Trophoblast cell (in vitro differentiated cells and primary cell): ENCODE measurements at regions not wholly inside any gene's neighbourhood (a gene's known extent, or its start where the extent isn't known, plus 50 kb on each side); places are given as distances from the start of the nearest gene placed in this dataset.
A peak's percentile ranks its signal among the peaks of the same experiment; 100 is the strongest.

ENCODE experiments used
- DNase-seq, 2 donors: peaks; one replicate each; pipeline ENCODE4 v3.0.0-alpha.2; 2016
- H2AFZ ChIP-seq: 2 replicates; pipeline ENCODE4 v1.6.1; 2013; ENCODE audit warnings: low read length, moderate library complexity, mild to moderate bottlenecking; ENCODE audit not compliant: insufficient read depth, poor library complexity
- H2AK5ac ChIP-seq: 2 replicates; pipeline ENCODE4 v1.6.1; 2013; ENCODE audit warnings: mild to moderate bottlenecking, low read length
- H2BK120ac ChIP-seq: 2 replicates; pipeline ENCODE4 v1.6.1; 2013; ENCODE audit warnings: low read length, mild to moderate bottlenecking, moderate library complexity; ENCODE audit not compliant: insufficient read depth, poor library complexity
- H2BK12ac ChIP-seq: 2 replicates; pipeline ENCODE4 v1.6.1; 2013; ENCODE audit warnings: mild to moderate bottlenecking, low read length, moderate library complexity
- H2BK5ac ChIP-seq: 2 replicates; pipeline ENCODE4 v1.6.1; 2013; ENCODE audit warnings: low read length, low read depth, moderate library complexity, mild to moderate bottlenecking; ENCODE audit not compliant: poor library complexity
- H3K14ac ChIP-seq: 2 replicates; pipeline ENCODE4 v1.6.1; 2013; ENCODE audit warnings: mild to moderate bottlenecking, low read length
- H3K18ac ChIP-seq: 2 replicates; pipeline ENCODE4 v1.6.1; 2013; ENCODE audit warnings: mild to moderate bottlenecking, low read length
- H3K23ac ChIP-seq: 2 replicates; pipeline ENCODE4 v1.6.1; 2013; ENCODE audit warnings: low read length
- H3K27ac ChIP-seq: 2 replicates; pipeline ENCODE4 v1.5.1; 2013; ENCODE audit warnings: low read depth, mild to moderate bottlenecking, inconsistent platforms, low read length, moderate library complexity
- H3K27me3 ChIP-seq: 2 replicates; pipeline ENCODE4 v1.6.1; 2013; ENCODE audit warnings: inconsistent platforms, mild to moderate bottlenecking, low read length, moderate library complexity; ENCODE audit not compliant: insufficient read depth
- H3K36me3 ChIP-seq, 2 experiments: 1 replicate in 1 of 2; 2 replicates in 1 of 2; pipeline ENCODE4 v1.6.1; 2013; ENCODE audit warnings: low read length in 2 of 2, mild to moderate bottlenecking in 2 of 2, moderate library complexity in 1 of 2; ENCODE audit not compliant: insufficient read depth in 2 of 2, control insufficient read depth in 1 of 2
- H3K4ac ChIP-seq: 2 replicates; pipeline ENCODE4 v1.6.1; 2013; ENCODE audit warnings: low read depth, mild to moderate bottlenecking, low read length, moderate library complexity
- H3K4me1 ChIP-seq, 2 experiments: 1 replicate in 1 of 2; 2 replicates in 1 of 2; pipeline ENCODE4 v1.6.1; 2013; ENCODE audit warnings: low read length in 2 of 2, mild to moderate bottlenecking in 2 of 2, moderate library complexity in 1 of 2; ENCODE audit not compliant: insufficient read depth in 2 of 2, control insufficient read depth in 1 of 2
- H3K4me2 ChIP-seq: 2 replicates; pipeline ENCODE4 v1.6.1; 2013; ENCODE audit warnings: inconsistent platforms, mild to moderate bottlenecking, low read length, moderate library complexity
- H3K4me3 ChIP-seq: 2 replicates; pipeline ENCODE4 v1.5.1; 2013; ENCODE audit warnings: mild to moderate bottlenecking, low read depth, low read length, inconsistent platforms
- H3K79me1 ChIP-seq: one replicate; pipeline ENCODE4 v1.6.1; 2013; ENCODE audit warnings: low read length
- H3K79me2 ChIP-seq: 2 replicates; pipeline ENCODE4 v1.6.1; 2013; ENCODE audit warnings: low read length, mild to moderate bottlenecking; ENCODE audit not compliant: control insufficient read depth, insufficient read depth, poor library complexity
- H3K9ac ChIP-seq: 2 replicates; pipeline ENCODE4 v1.6.1; 2013; ENCODE audit warnings: mild to moderate bottlenecking, low read length
- H3K9me3 ChIP-seq: 2 replicates; pipeline ENCODE4 v1.6.1; 2013; ENCODE audit warnings: low read depth, mild to moderate bottlenecking, control low read depth, inconsistent platforms, low read length; ENCODE audit not compliant: insufficient read depth
- H4K12ac ChIP-seq: 2 replicates; pipeline ENCODE4 v1.6.1; 2013; ENCODE audit warnings: low read depth, mild to moderate bottlenecking, low read length, moderate library complexity
- H4K8ac ChIP-seq: 2 replicates; pipeline ENCODE4 v1.6.1; 2013; ENCODE audit warnings: low read depth, mild to moderate bottlenecking, low read length, moderate library complexity
- H4K91ac ChIP-seq: one replicate; pipeline ENCODE4 v1.6.1; 2013; ENCODE audit warnings: low read depth, mild to moderate bottlenecking, low read length, moderate library complexity
- WGBS: extraction: QIAGEN DNeasy Blood & Tissue Kit; methylation state at CpG from one replicate; pipeline ENCODE4 v1.1.7; 2013; ENCODE audit warnings: missing lambda C conversion rate; ENCODE audit not compliant: insufficient read length, insufficient coverage; ENCODE audit errors: extremely low coverage; 5-methylcytosine and 5-hydroxymethylcytosine counted together

GRCh38 chr9:26033336-26033735, 355.1 kb upstream of the TUSC1 start:
- H4K91ac ChIP-seq: no peak overlapping the region
- H4K8ac ChIP-seq: no peak overlapping the region
- H2AFZ ChIP-seq: no peak overlapping the region
- H3K18ac ChIP-seq: no peak overlapping the region
- H2BK5ac ChIP-seq: no peak overlapping the region
- no peaks in the 10 kb centered on the region for H3K79me2 ChIP-seq
- H3K9me3 ChIP-seq: no peaks in the 10 kb centered on the region
- no peak overlapping the region for H3K4ac ChIP-seq
- no peaks in the 10 kb centered on the region for H3K36me3 ChIP-seq
- no peaks in the 10 kb centered on the region for H3K79me1 ChIP-seq
- H3K4me2 ChIP-seq: no peak overlapping the region
- no peak overlapping the region for H2BK12ac ChIP-seq
- no peak overlapping the region for H2BK120ac ChIP-seq
- DNase-seq: peak in 1 of 2 donors; percentile 46
- H3K9ac ChIP-seq: no peak overlapping the region
- no peak overlapping the region for H3K27ac ChIP-seq
- no peak overlapping the region for H4K12ac ChIP-seq
- H3K23ac ChIP-seq: no peak overlapping the region
- no peak overlapping the region for H3K14ac ChIP-seq
- no peak overlapping the region for H2AK5ac ChIP-seq
- no peaks in the 10 kb centered on the region for H3K4me1 ChIP-seq
- H3K4me3 ChIP-seq: no peak overlapping the region
- H3K27me3 ChIP-seq: no peaks in the 10 kb centered on the region
- no CpG with 5 or more reads among the region's 3 CpGs for WGBS

GRCh38 chr9:26026423-26027100, 348.3 kb upstream of the TUSC1 start:
- H2BK120ac ChIP-seq: no peak overlapping the region
- H3K9ac ChIP-seq: no peak overlapping the region
- no peak overlapping the region for H2BK12ac ChIP-seq
- H4K8ac ChIP-seq: no peak overlapping the region
- no peak overlapping the region for H2AK5ac ChIP-seq
- no peak overlapping the region for H3K14ac ChIP-seq
- no peak overlapping the region for H3K27ac ChIP-seq
- no CpG with 5 or more reads among the region's 2 CpGs for WGBS
- H3K27me3 ChIP-seq: no peaks in the 10 kb centered on the region
- H3K4me3 ChIP-seq: no peak overlapping the region
- H2BK5ac ChIP-seq: no peak overlapping the region
- no peak overlapping the region for H3K18ac ChIP-seq
- no peak overlapping the region for H4K91ac ChIP-seq
- H4K12ac ChIP-seq: no peak overlapping the region
- H3K9me3 ChIP-seq: no peaks in the 10 kb centered on the region
- no peaks in the 10 kb centered on the region for H3K36me3 ChIP-seq
- peak in 1 of 2 donors; percentile 19 for DNase-seq
- H3K79me1 ChIP-seq: no peaks in the 10 kb centered on the region
- no peak overlapping the region for H3K23ac ChIP-seq
- H2AFZ ChIP-seq: no peak overlapping the region
- no peak overlapping the region for H3K4me2 ChIP-seq
- H3K4ac ChIP-seq: no peak overlapping the region
- H3K4me1 ChIP-seq: no peaks in the 10 kb centered on the region
- no peaks in the 10 kb centered on the region for H3K79me2 ChIP-seq

DNA sequence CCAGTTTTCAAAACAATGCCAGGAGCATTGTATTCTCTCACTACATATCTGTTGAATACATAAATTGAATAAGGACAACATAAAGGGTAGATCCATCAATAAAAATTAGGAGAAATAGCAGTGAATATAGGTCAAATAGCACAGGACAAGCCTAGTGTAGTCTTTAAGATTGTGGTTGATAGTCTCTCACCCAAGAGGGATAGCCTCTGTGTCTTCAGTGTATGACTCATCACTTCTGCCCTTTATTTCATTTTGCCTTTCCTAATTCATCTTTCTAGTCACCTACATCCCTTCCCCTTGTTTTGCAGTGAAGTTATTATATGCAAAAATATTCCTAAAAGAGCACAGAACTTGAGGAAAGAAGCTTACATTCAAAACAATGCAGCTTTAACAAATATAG, 335.0 kb upstream of the TUSC1 start:
- H3K23ac ChIP-seq: no peak overlapping the region
- H3K4me3 ChIP-seq: no peak overlapping the region
- H3K79me2 ChIP-seq: no peaks in the 10 kb centered on the region
- H3K4me2 ChIP-seq: no peak overlapping the region
- no peaks in the 10 kb centered on the region for H3K36me3 ChIP-seq
- no peaks in the 10 kb centered on the region for H3K4me1 ChIP-seq
- peaks cover 3% of the 10 kb centered on the region for H3K9me3 ChIP-seq
- H3K9ac ChIP-seq: no peak overlapping the region
- H3K27ac ChIP-seq: no peak overlapping the region
- no peak overlapping the region for H3K18ac ChIP-seq
- no peak overlapping the region for H2AFZ ChIP-seq
- no peak overlapping the region for H2AK5ac ChIP-seq
- no peak overlapping the region for H2BK12ac ChIP-seq
- H4K8ac ChIP-seq: no peak overlapping the region
- no peak overlapping the region for H2BK120ac ChIP-seq
- no peak overlapping the region for H4K12ac ChIP-seq
- H3K27me3 ChIP-seq: no peaks in the 10 kb centered on the region
- no peak overlapping the region for H3K4ac ChIP-seq
- no peak overlapping the region for H4K91ac ChIP-seq
- H2BK5ac ChIP-seq: no peak overlapping the region
- no peak for DNase-seq
- no peak overlapping the region for H3K14ac ChIP-seq
- H3K79me1 ChIP-seq: no peaks in the 10 kb centered on the region

GRCh38 chr9:26012797-26013196, 334.6 kb upstream of the TUSC1 start:
- WGBS: no CpG with 5 or more reads among the region's 3 CpGs

More at GRCh38 chr9:26012797-26013196, 334.6 kb upstream of the TUSC1 start:
- no peaks in the 10 kb centered on the region for H3K27me3 ChIP-seq
- no peak overlapping the region for H4K12ac ChIP-seq
- no peak overlapping the region for H3K14ac ChIP-seq
- no peak overlapping the region for H3K4ac ChIP-seq
- H4K8ac ChIP-seq: no peak overlapping the region
- H3K79me2 ChIP-seq: no peaks in the 10 kb centered on the region
- peaks cover 3% of the 10 kb centered on the region for H3K9me3 ChIP-seq
- H3K4me1 ChIP-seq: no peaks in the 10 kb centered on the region
- no peak overlapping the region for H3K27ac ChIP-seq
- no peak overlapping the region for H3K18ac ChIP-seq
- no peak overlapping the region for H3K9ac ChIP-seq
- no peak overlapping the region for H2BK5ac ChIP-seq
- H2BK120ac ChIP-seq: no peak overlapping the region
- no peak overlapping the region for H3K4me3 ChIP-seq
- H3K79me1 ChIP-seq: no peaks in the 10 kb centered on the region
- H2AK5ac ChIP-seq: no peak overlapping the region
- no peak overlapping the region for H2BK12ac ChIP-seq
- H2AFZ ChIP-seq: no peak overlapping the region
- H3K4me2 ChIP-seq: no peak overlapping the region
- no peak overlapping the region for H3K23ac ChIP-seq
- no peaks in the 10 kb centered on the region for H3K36me3 ChIP-seq
- H4K91ac ChIP-seq: no peak overlapping the region
- DNase-seq: no peak
